Activated CD4-positive, alpha-beta T cell treated with anti-CD3 and anti-CD28 coated beads for 24 hours (primary cell): ENCODE measurements at regions not wholly inside any gene's neighbourhood (a gene's known extent, or its start where the extent isn't known, plus 50 kb on each side); places are given as distances from the start of the nearest gene placed in this dataset.

Source experiments
- DNase-seq, 2 donors: peaks; one replicate each; pipeline ENCODE4 v3.0.0-alpha.2; 2020; ENCODE audit warnings: low read depth in 2 of 2

- no peak for DNase-seq
Measured at GRCh38 chr7:109282726-109283125, 713.1 kb downstream of the DNAJB9 start.

GRCh38 chr7:109284943-109285342 is 715.3 kb downstream of the DNAJB9 start:
- DNase-seq: no peak

GRCh38 chr7:109295158-109295557 is 725.5 kb downstream of the DNAJB9 start:
- no peak for DNase-seq

GRCh38 chr7:109308816-109309215 is 739.1 kb downstream of the DNAJB9 start:
- DNase-seq: no peak

- DNase-seq: no peak
Measured at GRCh38 chr7:109309790-109310189, 740.1 kb downstream of the DNAJB9 start.

GRCh38 chr7:109318136-109318535 is 748.5 kb downstream of the DNAJB9 start:
- DNase-seq: no peak

GRCh38 chr7:109322833-109323232 is 753.2 kb downstream of the DNAJB9 start:
- DNase-seq: no peak

GRCh38 chr7:109331423-109331822 is 761.7 kb downstream of the DNAJB9 start:
- DNase-seq: no peak

- DNase-seq: no peak
Measured at GRCh38 chr7:109335951-109336350, 766.3 kb downstream of the DNAJB9 start.

- DNase-seq: no peak
Measured at GRCh38 chr7:109336531-109336930, 766.9 kb downstream of the DNAJB9 start.

GRCh38 chr7:109343678-109344077 is 774.0 kb downstream of the DNAJB9 start:
- no peak for DNase-seq

GRCh38 chr7:109351493-109351892 is 781.8 kb downstream of the DNAJB9 start:
- no peak for DNase-seq

GRCh38 chr7:109354000-109354399 is 784.3 kb downstream of the DNAJB9 start:
- DNase-seq: no peak

GRCh38 chr7:109354552-109354951 is 784.9 kb downstream of the DNAJB9 start:
- DNase-seq: no peak

GRCh38 chr7:109375823-109376222 is 806.1 kb downstream of the DNAJB9 start:
- no peak for DNase-seq

GRCh38 chr7:109376576-109376975 is 806.9 kb downstream of the DNAJB9 start:
- no peak for DNase-seq

GRCh38 chr7:109377076-109377884 is 807.6 kb downstream of the DNAJB9 start:
- no peak for DNase-seq

- no peak for DNase-seq
Measured at GRCh38 chr7:109386959-109387358, 817.3 kb downstream of the DNAJB9 start.

- DNase-seq: no peak
Measured at GRCh38 chr7:109387530-109387929, 817.9 kb downstream of the DNAJB9 start.

GRCh38 chr7:109391240-109391639 is 821.6 kb downstream of the DNAJB9 start:
- DNase-seq: no peak

- no peak for DNase-seq
Measured at GRCh38 chr7:109402107-109402506, 832.4 kb downstream of the DNAJB9 start.

- no peak for DNase-seq
Measured at GRCh38 chr7:109407756-109408155, 838.1 kb downstream of the DNAJB9 start.

- DNase-seq: no peak
Measured at GRCh38 chr7:109437957-109438356, 868.3 kb downstream of the DNAJB9 start.

- DNase-seq: no peak
Measured at GRCh38 chr7:109449760-109450159, 880.1 kb downstream of the DNAJB9 start.
